Upper lobe of right lung (tissue), 1 donor: ENCODE measurements at regions not wholly inside any gene's neighbourhood (a gene's known extent, or its start where the extent isn't known, plus 50 kb on each side); places are given as distances from the start of the nearest gene placed in this dataset.

Source experiments
- ATAC-seq: fragments of 200-7000 bp; cut with Tn5 transposase; one replicate; pipeline ENCODE4 v1.9.1; 2020; ENCODE audit warnings: mild to moderate bottlenecking, moderate library complexity
- DNase-seq: peaks from one replicate; pipeline ENCODE4 v3.0.0-alpha.2; 2020
- H3K27ac ChIP-seq: fragments of 200-600 bp; one replicate; pipeline ENCODE4 v1.8.0; 2022
- H3K27me3 ChIP-seq: fragments of 200-600 bp; one replicate; pipeline ENCODE4 v1.8.0; 2022; ENCODE audit warnings: mild to moderate bottlenecking
- H3K36me3 ChIP-seq: fragments of 200-600 bp; one replicate; pipeline ENCODE4 v1.8.0; 2022
- H3K4me1 ChIP-seq: fragments of 200-600 bp; one replicate; pipeline ENCODE4 v1.8.0; 2022
- H3K4me3 ChIP-seq: fragments of 200-600 bp; one replicate; pipeline ENCODE4 v1.8.0; 2022; ENCODE audit warnings: mild to moderate bottlenecking
- H3K9me3 ChIP-seq: fragments of 200-600 bp; one replicate; pipeline ENCODE4 v1.8.0; 2022
- CTCF ChIP-seq: fragments of 200-600 bp; IDR thresholded peaks from one replicate; pipeline ENCODE4 v1.8.0; 2022; ENCODE audit warnings: antibody characterized with exemption
- intact Hi-C: fragments of 100-400 bp; cut with DNase I; formaldehyde crosslinking; loops from one replicate; pipeline ENCODE4 v1.11.0; 2022
- donor health status: DM: no; HTN: yes; CAD: no; lungs with severe emphysema.

DNA sequence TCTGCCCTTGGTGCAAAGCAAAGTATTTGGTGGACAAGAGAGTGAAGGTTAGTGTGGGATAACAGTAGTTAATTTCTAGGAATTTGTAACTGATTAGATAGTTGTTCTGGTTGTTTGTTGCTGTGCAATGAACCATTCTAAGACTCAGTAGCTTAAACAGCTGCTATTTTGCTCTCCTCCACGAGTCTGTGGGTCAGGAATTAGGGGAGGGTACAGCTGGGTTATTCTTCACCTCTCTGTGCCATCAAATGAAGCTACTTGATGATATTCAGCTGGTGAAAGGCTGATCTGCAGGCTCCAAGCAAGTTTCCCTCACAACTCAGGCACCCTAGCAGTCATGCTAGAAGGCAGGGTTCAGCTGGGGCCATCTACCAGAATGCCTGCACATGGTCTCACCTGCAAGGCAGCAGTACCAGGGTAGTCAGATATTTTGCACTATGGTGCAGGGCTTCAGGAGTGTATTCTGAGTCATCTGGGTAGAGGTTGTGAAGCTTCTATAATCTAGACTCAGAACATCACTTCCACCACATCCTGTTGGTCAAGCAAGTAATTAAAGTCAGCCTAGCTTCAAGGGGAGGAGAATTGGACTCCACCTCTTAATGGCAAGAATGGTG is 159.5 kb upstream of the SLC28A3 start:
- no peak overlapping the region for H3K27ac ChIP-seq
- ATAC-seq, result no peak
- H3K9me3 ChIP-seq, result no peaks in the 10 kb centered on the region
- no peak for DNase-seq
- no peak for TF ChIP-seq CTCF
- no peaks in the 10 kb centered on the region for H3K4me1 ChIP-seq
- no peaks in the 10 kb centered on the region for H3K27me3 ChIP-seq
- no peaks in the 10 kb centered on the region for H3K36me3 ChIP-seq
- intact Hi-C loops, result no loop called here
- H3K4me3 ChIP-seq, result no peak overlapping the region

GRCh38 chr9:84500826-84501225 is 160.3 kb upstream of the SLC28A3 start:
- TF ChIP-seq CTCF, result no peak

DNA sequence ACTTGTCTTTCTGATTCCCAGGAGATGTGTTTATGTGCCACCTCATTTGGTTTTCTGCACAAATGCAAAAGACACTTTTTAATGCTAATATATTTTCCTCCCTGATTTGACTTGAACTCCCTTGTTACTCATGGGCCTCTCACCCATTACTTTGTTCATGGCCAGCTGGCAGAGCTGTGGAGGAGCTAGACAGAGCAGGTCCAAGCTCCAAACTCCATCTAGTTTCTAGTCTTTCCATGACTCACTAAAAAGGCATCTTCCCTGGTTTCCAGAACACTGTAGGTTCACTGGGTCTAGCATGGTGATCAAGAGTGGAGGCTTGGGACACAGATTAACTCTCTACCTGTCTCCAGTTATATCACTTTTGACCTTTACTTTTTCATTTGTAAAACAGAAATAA is 161.0 kb upstream of the SLC28A3 start:
- Histone ChIP-seq H3K27me3 (no peaks in the 10 kb centered on the region), H3K36me3 (no peaks in the 10 kb centered on the region), H3K4me3 (no peak overlapping the region), H3K9me3 (no peaks in the 10 kb centered on the region), H3K4me1 (no peaks in the 10 kb centered on the region), H3K27ac (no peak overlapping the region)
- no peak for TF ChIP-seq CTCF
- ATAC-seq, result no peak
- no peak for DNase-seq
- intact Hi-C loops, result no loop called here

More at GRCh38 chr9:84500826-84501225, 160.3 kb upstream of the SLC28A3 start:
- Histone ChIP-seq H3K9me3 (no peaks in the 10 kb centered on the region), H3K27me3 (no peaks in the 10 kb centered on the region), H3K4me1 (no peaks in the 10 kb centered on the region), H3K36me3 (no peaks in the 10 kb centered on the region), H3K27ac (no peak overlapping the region), H3K4me3 (no peak overlapping the region)
- intact Hi-C loops, result no loop called here
- DNase-seq (no peak), ATAC-seq (no peak)

DNA sequence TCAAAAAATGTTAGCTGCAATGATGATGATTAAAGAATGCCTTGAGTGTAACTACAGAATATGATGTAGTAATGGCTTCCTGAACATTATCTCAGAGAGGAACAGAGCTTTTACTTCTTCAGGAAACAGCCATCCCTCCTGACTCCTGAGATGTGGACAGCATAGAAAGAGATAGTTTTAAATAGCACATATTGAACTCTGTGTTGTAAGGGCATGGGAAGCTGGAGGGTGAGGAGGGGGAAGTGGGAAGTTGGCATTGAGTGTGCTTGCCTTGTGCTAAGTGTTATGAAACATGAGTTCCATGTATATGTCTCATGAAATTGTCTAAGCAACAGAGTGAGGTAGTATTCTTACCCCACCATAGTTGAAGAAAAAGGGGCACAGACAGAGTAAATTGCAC is 161.5 kb upstream of the SLC28A3 start:
- no peak for ATAC-seq
- Histone ChIP-seq H3K9me3 (no peaks in the 10 kb centered on the region), H3K4me3 (no peak overlapping the region), H3K27me3 (no peaks in the 10 kb centered on the region), H3K36me3 (no peaks in the 10 kb centered on the region), H3K27ac (no peak overlapping the region), H3K4me1 (no peaks in the 10 kb centered on the region)
- no peak for DNase-seq
- TF ChIP-seq CTCF, result no peak
- intact Hi-C loops, result no loop called here

DNA sequence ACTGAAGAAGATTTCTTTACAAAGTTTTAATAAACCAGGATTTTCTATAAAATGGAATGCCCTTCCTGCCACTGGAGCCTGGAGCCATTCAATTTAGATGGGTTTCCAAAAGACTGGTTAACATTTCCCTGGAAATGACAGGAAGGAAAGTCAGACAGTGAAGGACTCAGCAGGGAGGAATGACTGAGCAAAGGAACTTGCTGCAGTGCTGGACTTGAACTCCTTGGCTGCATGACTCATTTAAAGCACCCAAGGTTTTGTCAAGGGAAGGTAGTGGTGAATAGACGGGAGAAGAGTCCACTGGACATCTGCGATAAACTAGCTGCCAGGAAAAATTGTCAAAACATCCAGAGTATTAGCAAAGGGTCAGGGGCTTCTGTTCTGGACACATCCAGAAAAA is 163.8 kb upstream of the SLC28A3 start:
- intact Hi-C loops, result no loop called here
- TF ChIP-seq CTCF, result no peak

GRCh38 chr9:84511651-84512050 is 157.9 kb upstream of the NTRK2 start:
- intact Hi-C loops, result no loop called here
- Histone ChIP-seq H3K27me3 (no peaks in the 10 kb centered on the region), H3K9me3 (no peaks in the 10 kb centered on the region), H3K36me3 (no peaks in the 10 kb centered on the region), H3K27ac (no peak overlapping the region), H3K4me3 (no peak overlapping the region), H3K4me1 (no peaks in the 10 kb centered on the region)
- ATAC-seq, result no peak
- DNase-seq, result no peak
- TF ChIP-seq CTCF, result no peak

More for the DNA sequence above, 163.8 kb upstream of the SLC28A3 start:
- no peak for DNase-seq
- no peak overlapping the region for H3K27ac ChIP-seq
- H3K27me3 ChIP-seq, result no peaks in the 10 kb centered on the region
- no peak overlapping the region for H3K4me3 ChIP-seq
- no peak for ATAC-seq
- no peaks in the 10 kb centered on the region for H3K9me3 ChIP-seq
- no peaks in the 10 kb centered on the region for H3K4me1 ChIP-seq
- no peaks in the 10 kb centered on the region for H3K36me3 ChIP-seq
